Esophagus squamous epithelium (tissue), 5 donors: ENCODE measurements at regions not wholly inside any gene's neighbourhood (a gene's known extent, or its start where the extent isn't known, plus 50 kb on each side); places are given as distances from the start of the nearest gene placed in this dataset.
A peak's percentile ranks its signal among the peaks of the same experiment; 100 is the strongest.

Source experiments
- DNase-seq: peaks from one replicate; lab custom pipeline; 2025; lab: John Stamatoyannopoulos, UW
- H3K27ac ChIP-seq, 4 donors: fragments of 200-600 bp; sonication (generic); one replicate each; pipeline ENCODE4 v1.5.1; 2016 to 2019; ENCODE audit warnings: mild to moderate bottlenecking in 1 of 4
- H3K27me3 ChIP-seq, 4 donors: fragments of 200-600 bp; sonication (generic); 1 replicate in 3 of 4; 2 replicates in 1 of 4; pipeline versions ENCODE4 v1.5.1 to v1.6.0; 2017 to 2021; ENCODE audit warnings: antibody characterized with exemption in 1 of 4
- H3K36me3 ChIP-seq, 3 donors: fragments of 200-600 bp; sonication (generic); one replicate each; pipeline ENCODE4 v1.5.1; 2016 to 2019
- H3K4me1 ChIP-seq, 3 donors: fragments of 200-600 bp; sonication (generic); one replicate each; pipeline ENCODE4 v1.5.1; 2017 to 2019
- H3K4me3 ChIP-seq, 4 donors: fragments of 200-600 bp; sonication (generic); 1 replicate in 3 of 4; 2 replicates in 1 of 4; pipeline ENCODE4 v1.5.1; 2016 to 2019; ENCODE audit warnings: mild to moderate bottlenecking in 2 of 4, moderate library complexity in 1 of 4
- H3K9me3 ChIP-seq, 3 donors: fragments of 200-600 bp; sonication (generic); one replicate each; pipeline ENCODE4 v1.5.1; 2016 to 2019
- CTCF ChIP-seq, 6 experiments: fragments of 450-650 bp in 4 of 6; fragments of 200-600 bp in 2 of 6; sonication (generic) in 2 of 6; IDR thresholded peaks; one replicate each; pipeline ENCODE4 v1.5.1; 2016 to 2019; ENCODE audit warnings: antibody characterized with exemption in 6 of 6, mild to moderate bottlenecking in 4 of 6, moderate library complexity in 4 of 6
- POLR2A ChIP-seq, 4 donors: fragments of 450-650 bp; IDR thresholded peaks; one replicate each; pipeline ENCODE4 v1.6.1; 2017; ENCODE audit warnings: antibody characterized with exemption in 4 of 4, mild to moderate bottlenecking in 4 of 4, moderate library complexity in 3 of 4
- WGBS, 2 donors: methylation state at CpG; one replicate each; pipeline ENCODE4 v1.1.5; 2018; 5-methylcytosine and 5-hydroxymethylcytosine counted together
- intact Hi-C: fragments of 100-400 bp; cut with DNase I; formaldehyde crosslinking; loops from one replicate; pipeline ENCODE4 v1.15.0; 2022
- donor health status: DM: yes; HTN: yes; CAD: no.

GRCh38 chr9:86503314-86503713 is 149.1 kb upstream of the TUT7 start:
- no peak for TF ChIP-seq CTCF (IDR thresholded peaks at IDR 0.05)
- no peak for TF ChIP-seq POLR2A (IDR thresholded peaks at IDR 0.05)
- 31 to 48% methylated on average over 1 of the region's 1 CpG for WGBS, 2 donors
- intact Hi-C loops: no loop called here

GRCh38 chr9:86500667-86501435 is 146.6 kb upstream of the TUT7 start:
- Histone ChIP-seq H3K36me3 (no peaks in the 10 kb centered on the region), H3K4me1 (no peaks in the 10 kb centered on the region), H3K27ac (peak overlapping the region in 2 of 4 donors; percentile 27 to 54), H3K9me3 (no peaks in the 10 kb centered on the region), H3K27me3 (peaks cover 0 to 3% (median 0%) of the 10 kb centered on the region in 4 donors), H3K4me3 (no peak overlapping the region)
- intact Hi-C loops: no loop called here
- WGBS, 2 donors: 69% methylated on average over 8 of the region's 9 CpGs
- no peak for TF ChIP-seq POLR2A (IDR thresholded peaks at IDR 0.05)
- no peak for TF ChIP-seq CTCF (IDR thresholded peaks at IDR 0.05)
- no peak for DNase-seq

More at GRCh38 chr9:86503314-86503713, 149.1 kb upstream of the TUT7 start:
- Histone ChIP-seq H3K36me3 (no peaks in the 10 kb centered on the region), H3K4me1 (no peaks in the 10 kb centered on the region), H3K4me3 (no peak overlapping the region), H3K27ac (no peak overlapping the region), H3K9me3 (no peaks in the 10 kb centered on the region), H3K27me3 (peaks cover 0 to 3% (median 0%) of the 10 kb centered on the region in 4 donors)
- DNase-seq: no peak

- Histone ChIP-seq H3K4me3 (no peak overlapping the region), H3K27ac (no peak overlapping the region), H3K9me3 (no peaks in the 10 kb centered on the region), H3K4me1 (peaks cover 0 to 4% (median 0%) of the 10 kb centered on the region in 3 donors), H3K36me3 (no peaks in the 10 kb centered on the region), H3K27me3 (peaks cover 0 to 3% (median 0%) of the 10 kb centered on the region in 4 donors)
- TF ChIP-seq POLR2A (IDR thresholded peaks at IDR 0.05) (no peak), CTCF (IDR thresholded peaks at IDR 0.05) (no peak)
- no peak for DNase-seq
- intact Hi-C loops: no loop called here
- 93% methylated on average over 1 of the region's 1 CpG for WGBS, 2 donors
These were observed 145.8 kb upstream of the TUT7 start for GRCh38 chr9:86500031-86500430.

GRCh38 chr9:86494644-86495111 is 140.5 kb upstream of the TUT7 start:
- intact Hi-C loops: no loop called here
- TF ChIP-seq CTCF (IDR thresholded peaks at IDR 0.05) (no peak), POLR2A (IDR thresholded peaks at IDR 0.05) (no peak)
- DNase-seq: no peak
- WGBS, 2 donors: 25 to 37% methylated on average over 5 of the region's 5 CpGs
- Histone ChIP-seq H3K27me3 (no peaks in the 10 kb centered on the region), H3K4me3 (no peak overlapping the region), H3K36me3 (no peaks in the 10 kb centered on the region), H3K9me3 (no peaks in the 10 kb centered on the region), H3K4me1 (peaks cover 0 to 10% (median 0%) of the 10 kb centered on the region in 3 donors), H3K27ac (no peak overlapping the region)

GRCh38 chr9:86491468-86492266 is 137.5 kb upstream of the TUT7 start:
- TF ChIP-seq CTCF (IDR thresholded peaks at IDR 0.05) (no peak), POLR2A (IDR thresholded peaks at IDR 0.05) (no peak)
- DNase-seq: no peak
- no peaks in the 10 kb centered on the region for H3K36me3 ChIP-seq
- H3K27me3 ChIP-seq: no peaks in the 10 kb centered on the region
- H3K4me3 ChIP-seq: no peak overlapping the region
- intact Hi-C loops: no loop called here
- WGBS, 2 donors: 66 to 81% methylated on average over 8 of the region's 8 CpGs
- peaks cover 0 to 10% (median 0%) of the 10 kb centered on the region in 3 donors for H3K4me1 ChIP-seq
- no peaks in the 10 kb centered on the region for H3K9me3 ChIP-seq
- no peak overlapping the region for H3K27ac ChIP-seq
